CD14-positive monocyte (primary cell): ENCODE measurements at regions not wholly inside any gene's neighbourhood (a gene's known extent, or its start where the extent isn't known, plus 50 kb on each side); places are given as distances from the start of the nearest gene placed in this dataset.

Experiments
- DNase-seq, 3 donors: peaks; one replicate each; pipeline ENCODE4 v3.0.0-alpha.2; 2011 to 2022
- H2AFZ ChIP-seq: 2 replicates; pipeline ENCODE4 v1.6.0; 2012; ENCODE audit warnings: mild to moderate bottlenecking, low read depth, low read length, inconsistent platforms; ENCODE audit not compliant: insufficient read depth, poor library complexity, severe bottlenecking
- H3K27ac ChIP-seq, 2 donors: 1 replicate in 1 of 2; 2 replicates in 1 of 2; pipeline ENCODE4 v1.5.1; 2012 to 2013; ENCODE audit warnings: low read length in 2 of 2, control low read depth in 1 of 2, inconsistent platforms in 1 of 2, low read depth in 1 of 2, mild to moderate bottlenecking in 1 of 2
- H3K27me3 ChIP-seq, 2 donors: one replicate each; pipeline versions ENCODE4 v1.6.0 to v1.6.1; 2011 to 2013; ENCODE audit warnings: low read length in 2 of 2; ENCODE audit not compliant: control insufficient read depth in 2 of 2, insufficient read depth in 2 of 2
- H3K36me3 ChIP-seq, 2 donors: replicated peaks in 1 of 2; 1 replicate in 1 of 2; 2 replicates in 1 of 2; pipeline versions ENCODE4 v1.5.1 to v1.6.1; 2012 to 2013; ENCODE audit warnings: low read length in 2 of 2, control low read depth in 1 of 2, inconsistent platforms in 1 of 2, mild to moderate bottlenecking in 1 of 2; ENCODE audit not compliant: insufficient read depth in 2 of 2, control insufficient read depth in 1 of 2
- H3K4me1 ChIP-seq, 2 donors: 1 replicate in 1 of 2; 2 replicates in 1 of 2; pipeline versions ENCODE4 v1.5.1 to v1.6.1; 2012 to 2013; ENCODE audit warnings: low read length in 2 of 2, control low read depth in 1 of 2, inconsistent platforms in 1 of 2, mild to moderate bottlenecking in 1 of 2, moderate library complexity in 1 of 2; ENCODE audit not compliant: insufficient read depth in 2 of 2, control insufficient read depth in 1 of 2
- H3K4me2 ChIP-seq: replicated peaks from 2 replicates; pipeline ENCODE3; 2012; ENCODE audit warnings: low read length, moderate library complexity, mild to moderate bottlenecking; ENCODE audit not compliant: poor library complexity, severe bottlenecking; ENCODE audit errors: extremely low read depth
- H3K4me3 ChIP-seq, 3 experiments: fragments of 200-600 bp in 1 of 3; sonication (generic) in 1 of 3; replicated peaks in 1 of 3; 1 replicate in 2 of 3; 2 replicates in 1 of 3; pipeline ENCODE4 v1.5.1; 2011 to 2013; ENCODE audit warnings: low read length in 3 of 3, mild to moderate bottlenecking in 3 of 3, control low read depth in 2 of 3, low read depth in 2 of 3, inconsistent platforms in 1 of 3, moderate library complexity in 1 of 3
- H3K79me2 ChIP-seq: 2 replicates; pipeline ENCODE4 v1.6.0; 2012; ENCODE audit warnings: mild to moderate bottlenecking, control low read depth, inconsistent platforms, low read length, moderate library complexity; ENCODE audit not compliant: insufficient read depth
- H3K9ac ChIP-seq: 2 replicates; pipeline ENCODE4 v1.6.0; 2017; ENCODE audit warnings: low read length, mild to moderate bottlenecking; ENCODE audit not compliant: insufficient read depth, poor library complexity, severe bottlenecking
- H3K9me3 ChIP-seq, 2 donors: replicated peaks in 1 of 2; 1 replicate in 1 of 2; 2 replicates in 1 of 2; pipeline versions ENCODE4 v1.5.1 to v1.6.1; 2012 to 2013; ENCODE audit warnings: low read length in 2 of 2, control low read depth in 1 of 2; ENCODE audit not compliant: control insufficient read depth in 1 of 2, insufficient read depth in 1 of 2
- H4K20me1 ChIP-seq: 2 replicates; pipeline ENCODE4 v1.6.0; 2012; ENCODE audit warnings: mild to moderate bottlenecking, low read length, control low read depth, moderate library complexity; ENCODE audit not compliant: insufficient read depth
- H3K27ac Mint-ChIP-seq, 7 donors: one replicate each; pipeline ENCODE4 v1.8.0; 2020; ENCODE audit warnings: mild to moderate bottlenecking in 7 of 7, mixed read lengths in 7 of 7, moderate library complexity in 6 of 7, inconsistent platforms in 2 of 7
- H3K27me3 Mint-ChIP-seq, 3 donors: one replicate each; pipeline ENCODE4 v1.8.0; 2021 to 2022; ENCODE audit warnings: low read depth in 3 of 3, mild to moderate bottlenecking in 3 of 3, mixed read lengths in 3 of 3, moderate library complexity in 3 of 3, inconsistent platforms in 1 of 3
- H3K36me3 Mint-ChIP-seq, 2 donors: one replicate each; pipeline ENCODE4 v1.8.0; 2020; ENCODE audit warnings: mixed read lengths in 2 of 2, inconsistent platforms in 1 of 2, mild to moderate bottlenecking in 1 of 2
- H3K4me1 Mint-ChIP-seq: one replicate; pipeline ENCODE4 v1.8.0; 2020; ENCODE audit warnings: mild to moderate bottlenecking, mixed read lengths
- H3K4me3 Mint-ChIP-seq, 2 donors: one replicate each; pipeline ENCODE4 v1.8.0; 2020; ENCODE audit warnings: mild to moderate bottlenecking in 2 of 2, mixed read lengths in 2 of 2, moderate library complexity in 1 of 2
- H3K9me3 Mint-ChIP-seq, 7 donors: one replicate each; pipeline ENCODE4 v1.8.0; 2020 to 2022; ENCODE audit warnings: mixed read lengths in 7 of 7, mild to moderate bottlenecking in 6 of 7, moderate library complexity in 6 of 7, inconsistent platforms in 2 of 7
- CTCF ChIP-seq: fragments of 200-600 bp; IDR thresholded peaks from one replicate; pipeline ENCODE4 v1.8.0; 2022; ENCODE audit warnings: antibody characterized with exemption, mild to moderate bottlenecking
- WGBS: methylation state at CpG from one replicate; pipeline ENCODE4 v1.1.5; 2013; ENCODE audit warnings: missing lambda C conversion rate; ENCODE audit not compliant: insufficient coverage; 5-methylcytosine and 5-hydroxymethylcytosine counted together
- intact Hi-C, 2 donors: fragments of 100-400 bp; cut with micrococcal nuclease; formaldehyde crosslinking; loops; one replicate each; pipeline versions ENCODE4 v1.15.0 to v1.15.1; 2023

- TF ChIP-seq CTCF: no peak
- no peaks in the 10 kb centered on the region for H3K27me3 Mint-ChIP-seq
- Histone ChIP-seq H3K9me3 (peaks cover 0 to 5% of the 10 kb centered on the region in 2 donors), H3K4me1 (no peaks in the 10 kb centered on the region), H3K27me3 (no peaks in the 10 kb centered on the region), H3K4me2 (no peak overlapping the region), H3K9ac (no peak overlapping the region), H2AFZ (no peak overlapping the region), H3K36me3 (no peaks in the 10 kb centered on the region), H3K4me3 (no peak overlapping the region), H3K79me2 (no peaks in the 10 kb centered on the region), H3K27ac (no peak overlapping the region), H4K20me1 (no peaks in the 10 kb centered on the region)
- peaks cover 0 to 1% (median 0%) of the 10 kb centered on the region in 7 donors for H3K9me3 Mint-ChIP-seq
- DNase-seq: no peak
- H3K36me3 Mint-ChIP-seq: no peaks in the 10 kb centered on the region
- H3K4me1 Mint-ChIP-seq: no peaks in the 10 kb centered on the region
- no peak overlapping the region for H3K27ac Mint-ChIP-seq
- intact Hi-C loops: no loop called here
- H3K4me3 Mint-ChIP-seq: no peak overlapping the region
- no CpG with 5 or more reads among the region's 1 CpG for WGBS
Observed at GRCh38 chr21:16568244-16568643, 838.5 kb downstream of the USP25 start.

GRCh38 chr21:16568661-16569060 lies 838.9 kb downstream of the USP25 start:
- no peaks in the 10 kb centered on the region for H4K20me1 ChIP-seq
- H3K4me2 ChIP-seq: no peak overlapping the region
- no peak for DNase-seq
- no peak overlapping the region for H3K27ac ChIP-seq
- H3K9me3 ChIP-seq: peaks cover 0 to 5% of the 10 kb centered on the region in 2 donors
- WGBS: no CpG with 5 or more reads among the region's 2 CpGs
- H3K36me3 ChIP-seq: no peaks in the 10 kb centered on the region
- no peaks in the 10 kb centered on the region for H3K4me1 Mint-ChIP-seq
- H3K4me3 Mint-ChIP-seq: no peak overlapping the region
- H3K27ac Mint-ChIP-seq: no peak overlapping the region
- no peaks in the 10 kb centered on the region for H3K27me3 ChIP-seq
- no peak overlapping the region for H3K4me3 ChIP-seq
- no peak overlapping the region for H3K9ac ChIP-seq
- no peaks in the 10 kb centered on the region for H3K27me3 Mint-ChIP-seq
- no peaks in the 10 kb centered on the region for H3K4me1 ChIP-seq
- no peak for TF ChIP-seq CTCF
- H3K79me2 ChIP-seq: no peaks in the 10 kb centered on the region
- H2AFZ ChIP-seq: no peak overlapping the region
- intact Hi-C loops: no loop called here
- H3K36me3 Mint-ChIP-seq: no peaks in the 10 kb centered on the region
- peaks cover 0 to 2% (median 0%) of the 10 kb centered on the region in 7 donors for H3K9me3 Mint-ChIP-seq
